Chondrocyte (in vitro differentiated cells): ENCODE measurements at regions not wholly inside any gene's neighbourhood (a gene's known extent, or its start where the extent isn't known, plus 50 kb on each side); places are given as distances from the start of the nearest gene placed in this dataset.

Experiments
- DNase-seq: peaks from one replicate; pipeline ENCODE4 v3.0.0; 2021; ENCODE audit warnings: mixed read lengths, low spot score
- H3K27ac Mint-ChIP-seq: one replicate; pipeline ENCODE4 v1.8.0; 2021; ENCODE audit warnings: mild to moderate bottlenecking, moderate library complexity, mixed read lengths; ENCODE audit not compliant: unreplicated experiment
- H3K27me3 Mint-ChIP-seq: 2 replicates; pipeline ENCODE4 v1.8.0; 2021; ENCODE audit warnings: low read depth, mixed read lengths
- H3K36me3 Mint-ChIP-seq: 2 replicates; pipeline ENCODE4 v1.8.0; 2021; ENCODE audit warnings: low read depth, mixed read lengths
- H3K4me1 Mint-ChIP-seq: 2 replicates; pipeline ENCODE4 v1.8.0; 2021; ENCODE audit warnings: low read depth, mild to moderate bottlenecking, mixed read lengths
- H3K4me3 Mint-ChIP-seq: one replicate; pipeline ENCODE4 v1.8.0; 2021; ENCODE audit warnings: mild to moderate bottlenecking, moderate library complexity, mixed read lengths; ENCODE audit not compliant: unreplicated experiment
- H3K9me3 Mint-ChIP-seq: 2 replicates; pipeline ENCODE4 v1.8.0; 2021; ENCODE audit warnings: low read depth, mixed read lengths
- CTCF ChIP-seq: fragments of 200-600 bp; sonication (generic); IDR thresholded peaks from 2 replicates; pipeline ENCODE4 v1.5.0; 2021; ENCODE audit warnings: antibody characterized with exemption, mild to moderate bottlenecking, moderate library complexity

- Mint-ChIP-seq H3K9me3 (no peaks in the 10 kb centered on the region), H3K4me1 (no peaks in the 10 kb centered on the region), H3K4me3 (no peak overlapping the region), H3K27ac (no peak overlapping the region), H3K27me3 (no peaks in the 10 kb centered on the region), H3K36me3 (no peaks in the 10 kb centered on the region)
- TF ChIP-seq CTCF = no peak
- DNase-seq = no peak
Observed at GRCh38 chr13:50706505-50706904, 137.0 kb downstream of the DLEU7 start.

GRCh38 chr13:50707628-50708027 lies 135.9 kb downstream of the DLEU7 start:
- H3K27me3 Mint-ChIP-seq = no peaks in the 10 kb centered on the region
- no peak overlapping the region for H3K4me3 Mint-ChIP-seq
- no peaks in the 10 kb centered on the region for H3K9me3 Mint-ChIP-seq
- H3K4me1 Mint-ChIP-seq = no peaks in the 10 kb centered on the region
- H3K27ac Mint-ChIP-seq = no peak overlapping the region
- no peak for TF ChIP-seq CTCF
- H3K36me3 Mint-ChIP-seq = no peaks in the 10 kb centered on the region
- DNase-seq = no peak

- no peak for TF ChIP-seq CTCF
- Mint-ChIP-seq H3K27me3 (no peaks in the 10 kb centered on the region), H3K36me3 (no peaks in the 10 kb centered on the region), H3K4me3 (no peak overlapping the region), H3K4me1 (no peaks in the 10 kb centered on the region), H3K27ac (no peak overlapping the region), H3K9me3 (no peaks in the 10 kb centered on the region)
- DNase-seq = no peak
Observed at GRCh38 chr13:50708461-50708860, 135.0 kb downstream of the DLEU7 start.

GRCh38 chr13:50709058-50709457 lies 134.4 kb downstream of the DLEU7 start:
- Mint-ChIP-seq H3K9me3 (no peaks in the 10 kb centered on the region), H3K36me3 (no peaks in the 10 kb centered on the region), H3K4me3 (no peak overlapping the region), H3K27ac (no peak overlapping the region), H3K27me3 (no peaks in the 10 kb centered on the region), H3K4me1 (peaks cover 5% of the 10 kb centered on the region)
- no peak for DNase-seq
- no peak for TF ChIP-seq CTCF

GRCh38 chr13:50711131-50711815 lies 132.2 kb downstream of the DLEU7 start:
- no peak for TF ChIP-seq CTCF
- no peak for DNase-seq
- H3K4me1 Mint-ChIP-seq = peaks cover 8% of the 10 kb centered on the region
- no peaks in the 10 kb centered on the region for H3K9me3 Mint-ChIP-seq
- H3K36me3 Mint-ChIP-seq = no peaks in the 10 kb centered on the region
- no peaks in the 10 kb centered on the region for H3K27me3 Mint-ChIP-seq
- H3K27ac Mint-ChIP-seq = no peak overlapping the region
- no peak overlapping the region for H3K4me3 Mint-ChIP-seq
